A549 (cell line): ENCODE measurements at regions not wholly inside any gene's neighbourhood (a gene's known extent, or its start where the extent isn't known, plus 50 kb on each side); places are given as distances from the start of the nearest gene placed in this dataset.

Experiments
- CBX8 ChIP-seq: fragments of 200-600 bp; sonication (generic); IDR thresholded peaks from 2 replicates; pipeline ENCODE4 v1.6.1; 2016
- CEBPB ChIP-seq, 2 experiments: fragments of >200 bp in 1 of 2; sonication (Bioruptor Twin) in 1 of 2; formaldehyde crosslinking in 1 of 2; IDR thresholded peaks; 2 replicates each; pipeline ENCODE4 v1.6.1; 2012 to 2016
- EHMT2 ChIP-seq: fragments of 200-600 bp; sonication (generic); IDR thresholded peaks from 2 replicates; pipeline ENCODE4 v1.6.1; 2016; ENCODE audit warnings: antibody characterized with exemption, low read depth, mild to moderate bottlenecking, moderate library complexity
- HOXB13 ChIP-seq: fragments of 250-450 bp; sonication (Bioruptor Pico); IDR thresholded peaks from 2 replicates; pipeline ENCODE4 v1.5.0; 2020; ENCODE audit warnings: low read depth, mild to moderate bottlenecking, moderate library complexity
- MAX ChIP-seq: IDR thresholded peaks from 2 replicates; pipeline ENCODE4 v1.6.1; 2012
- NFE2L2 ChIP-seq: fragments of 150-350 bp; conservative IDR thresholded peaks from 2 replicates; pipeline ENCODE4 v1.6.1; 2014; ENCODE audit warnings: low read length
- NR3C1 ChIP-seq: fragments of >200 bp; sonication (Bioruptor Twin); formaldehyde crosslinking; IDR thresholded peaks from 3 replicates; pipeline ENCODE4 v1.6.1; 2017
- PBX3 ChIP-seq: IDR thresholded peaks from 2 replicates; pipeline ENCODE4 v1.6.1; 2012
- POLR2A ChIP-seq: IDR thresholded peaks from 2 replicates; pipeline ENCODE4 v1.6.1; 2012; ENCODE audit warnings: mild to moderate bottlenecking, low read length
- RAD21 ChIP-seq, 2 experiments: fragments of >200 bp in 1 of 2; sonication (Bioruptor Twin) in 1 of 2; formaldehyde crosslinking in 1 of 2; IDR thresholded peaks in 1 of 2; conservative IDR thresholded peaks in 1 of 2; 2 replicates in 1 of 2; 3 replicates in 1 of 2; pipeline ENCODE4 v1.6.1; 2012 to 2018; ENCODE audit warnings: inconsistent platforms in 1 of 2
- TF ChIP-seq, protein P1 (sequence below): fragments of >200 bp; sonication (Bioruptor Twin); formaldehyde crosslinking; IDR thresholded peaks from 3 replicates; pipeline ENCODE4 v1.5.1; 2016
- TF ChIP-seq, protein P2 (sequence below): fragments of 450-650 bp; IDR thresholded peaks from 2 replicates; pipeline ENCODE4 v1.6.1; 2014; ENCODE audit warnings: antibody characterized with exemption

DNA sequence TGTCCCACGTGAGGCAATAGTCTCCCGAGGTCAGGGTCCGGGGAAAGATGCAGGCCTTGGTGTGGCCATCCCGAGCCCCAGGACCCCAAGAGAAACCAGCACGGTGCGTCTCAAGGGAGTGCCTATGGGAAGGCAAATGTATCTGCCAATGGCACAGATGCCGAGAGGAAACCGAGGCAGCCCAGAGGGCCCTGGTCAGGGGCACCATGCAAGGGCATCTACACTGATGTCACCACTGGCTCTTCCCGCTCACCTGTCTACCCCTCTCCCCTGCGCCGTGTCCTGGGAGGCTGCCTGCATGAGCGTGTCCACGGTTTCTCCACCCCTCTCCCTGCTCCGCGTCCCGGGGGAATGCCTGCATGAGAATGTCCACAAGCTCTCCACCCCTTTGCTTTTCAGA is 1318.8 kb downstream of the TBC1D22A start:
- TF ChIP-seq NR3C1 (no peak), EHMT2 (no peak), NFE2L2 (no peak), CEBPB (IDR thresholded peaks at IDR 0.05) (no peak), MAX (no peak), POLR2A (no peak), PBX3 (no peak), CBX8 (no peak), RAD21 (conservative IDR thresholded peaks at IDR 0.05 in 1 of 2, IDR thresholded peaks at IDR 0.05 in 1 of 2) (no peak), HOXB13 (CRISPR knock-in tag) (no peak)
- TF ChIP-seq, protein P1, sequence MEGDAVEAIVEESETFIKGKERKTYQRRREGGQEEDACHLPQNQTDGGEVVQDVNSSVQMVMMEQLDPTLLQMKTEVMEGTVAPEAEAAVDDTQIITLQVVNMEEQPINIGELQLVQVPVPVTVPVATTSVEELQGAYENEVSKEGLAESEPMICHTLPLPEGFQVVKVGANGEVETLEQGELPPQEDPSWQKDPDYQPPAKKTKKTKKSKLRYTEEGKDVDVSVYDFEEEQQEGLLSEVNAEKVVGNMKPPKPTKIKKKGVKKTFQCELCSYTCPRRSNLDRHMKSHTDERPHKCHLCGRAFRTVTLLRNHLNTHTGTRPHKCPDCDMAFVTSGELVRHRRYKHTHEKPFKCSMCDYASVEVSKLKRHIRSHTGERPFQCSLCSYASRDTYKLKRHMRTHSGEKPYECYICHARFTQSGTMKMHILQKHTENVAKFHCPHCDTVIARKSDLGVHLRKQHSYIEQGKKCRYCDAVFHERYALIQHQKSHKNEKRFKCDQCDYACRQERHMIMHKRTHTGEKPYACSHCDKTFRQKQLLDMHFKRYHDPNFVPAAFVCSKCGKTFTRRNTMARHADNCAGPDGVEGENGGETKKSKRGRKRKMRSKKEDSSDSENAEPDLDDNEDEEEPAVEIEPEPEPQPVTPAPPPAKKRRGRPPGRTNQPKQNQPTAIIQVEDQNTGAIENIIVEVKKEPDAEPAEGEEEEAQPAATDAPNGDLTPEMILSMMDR: no peak
- TF ChIP-seq, protein P2, sequence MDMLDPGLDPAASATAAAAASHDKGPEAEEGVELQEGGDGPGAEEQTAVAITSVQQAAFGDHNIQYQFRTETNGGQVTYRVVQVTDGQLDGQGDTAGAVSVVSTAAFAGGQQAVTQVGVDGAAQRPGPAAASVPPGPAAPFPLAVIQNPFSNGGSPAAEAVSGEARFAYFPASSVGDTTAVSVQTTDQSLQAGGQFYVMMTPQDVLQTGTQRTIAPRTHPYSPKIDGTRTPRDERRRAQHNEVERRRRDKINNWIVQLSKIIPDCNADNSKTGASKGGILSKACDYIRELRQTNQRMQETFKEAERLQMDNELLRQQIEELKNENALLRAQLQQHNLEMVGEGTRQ: no peak
